IMR-90 (cell line): ENCODE measurements at regions not wholly inside any gene's neighbourhood (a gene's known extent, or its start where the extent isn't known, plus 50 kb on each side); places are given as distances from the start of the nearest gene placed in this dataset.

ENCODE experiments used
- MAZ ChIP-seq: IDR thresholded peaks from 2 replicates; pipeline ENCODE4 v1.6.1; 2012; ENCODE audit warnings: low read depth, mild to moderate bottlenecking, low read length, improper control_type of control experiment, moderate library complexity, borderline replicate concordance
- RFX5 ChIP-seq: IDR thresholded peaks from 2 replicates; pipeline ENCODE4 v1.8.0; 2012; ENCODE audit warnings: low read depth, mild to moderate bottlenecking, low read length, moderate library complexity
- SMC3 ChIP-seq: fragments of 150-350 bp; IDR thresholded peaks from 2 replicates; pipeline ENCODE4 v1.6.1; 2016; ENCODE audit warnings: low read depth, mild to moderate bottlenecking, antibody characterized with exemption, low read length, moderate library complexity
- TF ChIP-seq, protein P1 (sequence below): conservative IDR thresholded peaks from 2 replicates; pipeline ENCODE4 v1.5.1; 2012; ENCODE audit warnings: mild to moderate bottlenecking, low read depth, low read length, improper control_type of control experiment

DNA sequence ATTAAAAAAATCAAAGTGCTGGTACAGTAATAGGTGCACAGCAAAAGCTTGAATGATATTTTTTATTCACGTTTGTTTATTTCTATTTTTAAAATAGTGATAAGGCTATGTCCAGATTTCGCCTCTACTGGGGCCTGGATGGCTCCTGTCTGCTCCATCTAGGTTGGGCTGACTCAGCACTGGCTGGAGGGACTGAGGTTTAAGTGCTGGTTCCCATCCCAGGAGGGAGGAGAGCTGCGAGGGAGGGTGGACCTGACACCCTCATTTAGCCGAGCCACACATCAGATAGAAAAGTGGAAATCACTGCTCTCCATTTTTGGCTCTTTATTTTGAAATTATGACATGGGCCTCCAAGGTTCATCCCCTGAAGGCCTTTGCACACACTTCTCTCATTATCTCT lies 95.4 kb upstream of the AGBL1 start:
- TF ChIP-seq, protein P1, sequence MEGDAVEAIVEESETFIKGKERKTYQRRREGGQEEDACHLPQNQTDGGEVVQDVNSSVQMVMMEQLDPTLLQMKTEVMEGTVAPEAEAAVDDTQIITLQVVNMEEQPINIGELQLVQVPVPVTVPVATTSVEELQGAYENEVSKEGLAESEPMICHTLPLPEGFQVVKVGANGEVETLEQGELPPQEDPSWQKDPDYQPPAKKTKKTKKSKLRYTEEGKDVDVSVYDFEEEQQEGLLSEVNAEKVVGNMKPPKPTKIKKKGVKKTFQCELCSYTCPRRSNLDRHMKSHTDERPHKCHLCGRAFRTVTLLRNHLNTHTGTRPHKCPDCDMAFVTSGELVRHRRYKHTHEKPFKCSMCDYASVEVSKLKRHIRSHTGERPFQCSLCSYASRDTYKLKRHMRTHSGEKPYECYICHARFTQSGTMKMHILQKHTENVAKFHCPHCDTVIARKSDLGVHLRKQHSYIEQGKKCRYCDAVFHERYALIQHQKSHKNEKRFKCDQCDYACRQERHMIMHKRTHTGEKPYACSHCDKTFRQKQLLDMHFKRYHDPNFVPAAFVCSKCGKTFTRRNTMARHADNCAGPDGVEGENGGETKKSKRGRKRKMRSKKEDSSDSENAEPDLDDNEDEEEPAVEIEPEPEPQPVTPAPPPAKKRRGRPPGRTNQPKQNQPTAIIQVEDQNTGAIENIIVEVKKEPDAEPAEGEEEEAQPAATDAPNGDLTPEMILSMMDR, result no peak
- no peak for TF ChIP-seq RFX5
- TF ChIP-seq SMC3, result no peak
- no peak for TF ChIP-seq MAZ
